ENCODE measurements at regions not wholly inside any gene's neighbourhood (a gene's known extent, or its start where the extent isn't known, plus 50 kb on each side); places are given as distances from the start of the nearest gene placed in this dataset.

DNA sequence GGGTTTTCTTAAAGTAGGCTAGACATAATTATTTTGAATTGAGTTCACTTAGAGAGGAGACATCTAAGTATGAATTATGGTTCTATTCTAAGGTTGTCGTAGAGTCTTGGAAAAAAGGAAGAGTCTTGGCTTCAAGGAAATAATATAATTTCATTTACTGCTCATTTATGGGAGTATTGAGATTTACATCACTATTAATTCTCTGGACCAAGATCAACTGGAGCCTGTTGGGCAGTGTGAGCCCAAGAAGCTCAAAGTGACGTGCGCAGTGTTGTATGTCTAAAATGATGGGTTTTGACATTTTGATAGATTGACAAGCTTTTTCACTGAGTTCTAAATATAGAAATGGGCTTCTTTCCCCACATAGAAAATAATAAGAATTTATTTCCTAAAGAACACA, 154.7 kb downstream of the QPCT start:
- TF ChIP-seq CTCF (IDR thresholded peaks at IDR 0.05; ENCODE audit: low read depth, low read length), result no peak
- H3K4me1 ChIP-seq, result no peaks in the 10 kb centered on the region
- H3K9me3 ChIP-seq, result no peaks in the 10 kb centered on the region
- H3K4me3 ChIP-seq (ENCODE audit: low read depth, low read length), result no peak overlapping the region
- no peak for DNase-seq
- H3K36me3 ChIP-seq, result no peaks in the 10 kb centered on the region
- no peaks in the 10 kb centered on the region for H3K27me3 ChIP-seq

GRCh38 chr2:37500031-37500430, 155.6 kb downstream of the QPCT start:
- Histone ChIP-seq H3K9me3 (no peaks in the 10 kb centered on the region), H3K4me1 (no peaks in the 10 kb centered on the region), H3K4me3 (ENCODE audit: low read depth, low read length) (no peak overlapping the region), H3K36me3 (no peaks in the 10 kb centered on the region), H3K27me3 (no peaks in the 10 kb centered on the region)
- no peak for TF ChIP-seq CTCF (IDR thresholded peaks at IDR 0.05; ENCODE audit: low read depth, low read length)
- DNase-seq, result no peak

GRCh38 chr2:37501113-37501512, 156.7 kb downstream of the QPCT start:
- no peak for DNase-seq
- Histone ChIP-seq H3K36me3 (no peaks in the 10 kb centered on the region), H3K4me1 (peaks cover 4% of the 10 kb centered on the region), H3K27me3 (no peaks in the 10 kb centered on the region), H3K4me3 (ENCODE audit: low read depth, low read length) (no peak overlapping the region), H3K9me3 (no peaks in the 10 kb centered on the region)
- TF ChIP-seq CTCF (IDR thresholded peaks at IDR 0.05; ENCODE audit: low read depth, low read length), result no peak

DNA sequence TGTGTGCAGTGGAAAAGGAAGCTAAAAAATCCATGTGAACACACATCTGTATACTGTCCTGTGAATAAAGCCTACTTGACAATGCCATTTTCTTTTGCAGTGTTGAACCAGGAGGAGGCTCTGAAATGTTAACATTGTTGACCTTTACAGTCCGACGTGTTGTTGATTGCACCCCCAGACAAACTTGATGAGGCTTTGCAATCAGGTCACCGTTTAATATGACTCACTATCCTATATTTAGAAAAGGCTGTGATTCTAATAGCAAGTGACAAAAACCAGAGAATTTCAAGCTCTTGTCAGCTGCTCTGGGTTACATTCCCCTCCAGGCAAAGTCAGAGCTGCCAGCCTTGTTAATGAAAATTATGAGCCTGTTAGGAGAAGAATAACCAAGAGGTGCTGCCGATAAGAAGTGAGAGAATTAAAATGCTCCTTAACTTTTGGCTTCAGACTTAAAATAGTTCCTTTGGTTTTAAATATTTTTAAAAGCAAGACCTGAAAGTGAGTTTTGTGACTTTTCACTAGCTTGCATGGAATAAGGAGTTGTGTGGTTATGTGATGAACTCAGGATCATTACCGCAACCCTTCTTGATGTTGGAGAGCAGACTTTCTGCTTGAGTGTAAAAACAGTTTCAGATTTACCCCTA, 162.1 kb downstream of the QPCT start:
- H3K9me3 ChIP-seq, result no peaks in the 10 kb centered on the region
- H3K4me1 ChIP-seq, result peaks cover 9% of the 10 kb centered on the region
- H3K27me3 ChIP-seq, result no peaks in the 10 kb centered on the region
- no peak overlapping the region for H3K4me3 ChIP-seq (ENCODE audit: low read depth, low read length)
- peak; percentile 49 for DNase-seq
- no peaks in the 10 kb centered on the region for H3K36me3 ChIP-seq
- TF ChIP-seq CTCF (IDR thresholded peaks at IDR 0.05; ENCODE audit: low read depth, low read length), result no peak

DNA sequence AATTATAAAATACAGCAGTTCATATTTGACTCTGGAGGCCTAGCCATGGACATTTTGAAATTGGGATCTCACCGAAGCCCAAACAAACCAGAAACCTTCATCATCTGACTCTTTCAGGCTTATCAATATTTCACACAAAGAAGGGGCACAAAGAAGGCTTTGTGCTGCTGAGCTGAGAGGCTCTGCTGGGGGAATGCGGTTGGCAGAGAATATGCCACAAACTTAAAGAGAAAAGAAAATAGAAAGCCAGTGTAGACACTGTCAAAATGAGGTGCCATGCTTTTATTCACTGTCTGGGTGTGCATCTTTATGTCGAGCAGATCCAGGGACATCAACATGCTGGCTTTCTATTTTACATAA, 162.6 kb downstream of the QPCT start:
- Histone ChIP-seq H3K27me3 (no peaks in the 10 kb centered on the region), H3K4me3 (ENCODE audit: low read depth, low read length) (no peak overlapping the region), H3K4me1 (peaks cover 9% of the 10 kb centered on the region), H3K36me3 (no peaks in the 10 kb centered on the region), H3K9me3 (no peaks in the 10 kb centered on the region)
- TF ChIP-seq CTCF (IDR thresholded peaks at IDR 0.05; ENCODE audit: low read depth, low read length), result no peak
- no peak for DNase-seq

GRCh38 chr2:37507703-37508102, 163.3 kb downstream of the QPCT start:
- Histone ChIP-seq H3K4me1 (peaks cover 9% of the 10 kb centered on the region), H3K9me3 (no peaks in the 10 kb centered on the region), H3K36me3 (no peaks in the 10 kb centered on the region), H3K27me3 (no peaks in the 10 kb centered on the region), H3K4me3 (ENCODE audit: low read depth, low read length) (no peak overlapping the region)
- TF ChIP-seq CTCF (IDR thresholded peaks at IDR 0.05; ENCODE audit: low read depth, low read length), result no peak
- no peak for DNase-seq

Data from BE2C (cell line).